HG03103 (cell line): ENCODE measurements at regions not wholly inside any gene's neighbourhood (a gene's known extent, or its start where the extent isn't known, plus 50 kb on each side); places are given as distances from the start of the nearest gene placed in this dataset.
"Not testable (repeated sequence)": the region's sequence is repeated elsewhere in the genome, so short reads cannot be mapped to it uniquely, and the experiment has no call there.

ENCODE experiments used
- ATAC-seq: cut with Tn5 transposase; IDR thresholded peaks from one replicate; pipeline ENCODE4 v1.9.1; 2021; ENCODE audit warnings: low read depth; ENCODE audit not compliant: unreplicated experiment

- no peak for ATAC-seq
Observed at GRCh38 chr22:22697377-22698117, 53.1 kb downstream of the GGTLC2 start.

- ATAC-seq, result no peak
Observed at GRCh38 chr22:22698263-22698750, 53.9 kb downstream of the GGTLC2 start.

DNA sequence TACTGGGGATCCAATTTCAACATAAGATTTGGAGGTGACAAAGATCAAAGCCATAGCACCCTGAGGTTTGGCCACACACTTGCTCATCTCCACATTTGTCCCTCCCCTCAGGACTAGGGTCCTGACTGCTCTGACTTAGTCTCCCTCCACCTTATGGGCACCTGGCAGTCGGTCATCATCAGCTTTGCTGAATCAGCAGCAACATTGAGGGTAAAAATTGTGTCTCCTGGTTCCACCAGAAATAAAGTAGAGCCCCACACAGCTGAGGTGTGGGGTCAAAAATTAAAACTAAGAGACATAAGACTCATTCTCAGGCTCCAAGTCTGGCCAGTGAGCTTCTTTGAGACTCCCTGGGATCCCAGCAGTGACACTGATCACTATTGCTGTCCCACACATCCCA is 56.2 kb downstream of the GGTLC2 start:
- ATAC-seq, result no peak

DNA sequence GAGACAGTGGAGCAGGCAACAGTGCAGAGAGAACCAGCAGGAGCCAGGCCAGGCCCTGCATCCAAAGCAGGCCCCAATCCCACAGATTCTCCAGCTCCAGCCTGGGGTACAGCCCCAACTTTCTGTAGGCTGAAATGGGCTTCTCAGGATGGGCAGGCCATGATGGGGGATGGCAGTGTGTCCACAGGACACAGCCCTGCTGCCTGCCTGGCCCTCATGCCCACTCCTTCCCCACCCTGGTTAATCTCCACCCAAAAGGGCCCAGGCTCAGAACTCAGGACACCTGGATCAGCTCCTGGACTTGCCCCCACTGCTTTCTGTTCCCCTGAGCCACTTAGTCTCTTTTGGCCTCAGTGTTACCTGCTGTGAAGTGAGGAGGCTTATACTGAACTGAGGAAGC is 57.1 kb downstream of the GGTLC2 start:
- ATAC-seq, result not testable (repeated sequence)

GRCh38 chr22:22702237-22703202 is 58.1 kb downstream of the GGTLC2 start:
- ATAC-seq, result no peak

DNA sequence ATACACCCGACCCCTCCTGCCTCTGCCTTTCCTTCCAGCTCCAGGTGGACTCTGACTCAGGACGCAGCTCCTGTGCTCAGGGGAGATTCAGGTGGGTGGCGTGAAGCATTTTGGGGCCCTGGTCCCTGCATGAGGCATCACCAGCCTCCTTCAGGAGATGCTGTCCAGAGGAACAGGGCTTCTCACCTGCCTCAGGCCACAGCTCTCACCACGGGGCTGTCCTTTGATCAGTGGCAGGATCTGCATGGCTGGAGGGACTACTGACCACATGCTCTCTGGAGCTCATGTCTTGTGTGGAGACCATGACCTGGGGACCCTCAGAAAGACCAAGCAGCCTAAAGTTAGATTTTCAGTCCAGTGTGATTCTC is 58.8 kb downstream of the GGTLC2 start:
- ATAC-seq, result no peak

GRCh38 chr22:22703715-22704114 is 59.3 kb downstream of the GGTLC2 start:
- ATAC-seq, result no peak

- no peak for ATAC-seq
Observed at GRCh38 chr22:22704156-22704946, 59.9 kb downstream of the GGTLC2 start.

GRCh38 chr22:22705328-22706100 is 61.1 kb downstream of the GGTLC2 start:
- no peak for ATAC-seq

GRCh38 chr22:22706253-22706915 is 62.0 kb downstream of the GGTLC2 start:
- no peak for ATAC-seq

DNA sequence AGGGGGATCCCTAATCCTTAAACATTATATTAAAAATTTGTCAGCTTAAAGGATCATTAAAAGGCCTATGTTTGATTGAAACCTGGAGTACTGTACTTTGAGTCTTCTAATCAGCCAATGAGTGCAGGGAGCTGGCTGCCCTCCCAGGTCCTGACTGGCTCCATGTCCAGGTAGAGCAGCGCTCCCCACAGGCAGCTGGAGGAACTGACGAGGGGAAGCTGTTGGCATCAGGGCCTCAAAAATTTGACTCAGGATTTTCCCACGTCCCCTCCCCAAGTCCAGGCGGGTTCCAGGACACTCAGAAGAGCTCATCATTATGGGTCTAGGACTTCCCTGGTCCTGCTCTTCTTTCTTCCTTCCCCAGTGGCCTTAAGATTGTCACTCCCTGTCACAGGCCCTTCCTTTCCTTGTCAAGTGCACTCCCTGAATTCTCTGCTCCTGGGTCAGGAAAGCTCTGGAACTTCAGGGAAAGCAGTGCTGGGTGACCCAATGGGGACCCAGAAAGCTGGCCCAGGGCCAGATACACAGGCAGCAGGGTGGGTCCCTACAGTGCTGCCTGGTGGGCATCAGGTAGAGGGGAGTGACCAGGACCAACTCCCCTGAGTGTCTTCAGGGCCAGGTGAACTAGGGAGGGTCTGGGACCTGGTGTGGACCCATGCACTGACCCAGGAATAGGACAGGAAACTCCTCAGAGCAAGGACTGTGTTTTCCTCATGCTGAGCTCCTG is 65.5 kb downstream of the GGTLC2 start:
- ATAC-seq, result no peak

- ATAC-seq, result no peak
Observed at GRCh38 chr22:22710719-22711531, 66.5 kb downstream of the GGTLC2 start.

GRCh38 chr22:22711532-22711913 is 67.1 kb downstream of the GGTLC2 start:
- no peak for ATAC-seq

- no peak for ATAC-seq
Observed at GRCh38 chr22:22712092-22712658, 67.8 kb downstream of the GGTLC2 start.

- no peak for ATAC-seq
Observed at GRCh38 chr22:22712666-22713365, 68.4 kb downstream of the GGTLC2 start.

DNA sequence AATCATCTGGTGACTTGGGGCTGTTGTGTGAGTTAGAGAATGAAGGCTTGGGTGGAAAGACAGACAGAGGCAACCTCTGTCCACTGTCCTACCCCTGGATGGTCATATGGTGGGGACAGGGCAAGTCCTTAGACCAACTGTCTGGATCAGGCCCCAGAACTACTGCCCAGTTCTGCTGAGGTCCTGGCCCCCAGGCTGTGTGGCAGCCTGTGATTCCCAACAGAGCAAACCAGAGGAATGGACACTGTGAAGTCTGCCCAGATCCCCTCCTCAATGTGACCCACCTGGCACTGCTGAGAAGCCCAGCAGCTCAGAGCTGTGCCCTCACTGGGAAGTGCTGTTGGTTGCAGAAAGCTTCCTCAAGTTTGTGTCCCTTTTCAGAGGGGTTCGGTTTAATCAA is 69.0 kb downstream of the GGTLC2 start:
- ATAC-seq, result no peak
